ENCODE measurements at regions not wholly inside any gene's neighbourhood (a gene's known extent, or its start where the extent isn't known, plus 50 kb on each side); places are given as distances from the start of the nearest gene placed in this dataset.

- no peak for DNase-seq
Measured at GRCh38 chr1:106517224-106517623, 539.2 kb upstream of the PRMT6 start.

DNA sequence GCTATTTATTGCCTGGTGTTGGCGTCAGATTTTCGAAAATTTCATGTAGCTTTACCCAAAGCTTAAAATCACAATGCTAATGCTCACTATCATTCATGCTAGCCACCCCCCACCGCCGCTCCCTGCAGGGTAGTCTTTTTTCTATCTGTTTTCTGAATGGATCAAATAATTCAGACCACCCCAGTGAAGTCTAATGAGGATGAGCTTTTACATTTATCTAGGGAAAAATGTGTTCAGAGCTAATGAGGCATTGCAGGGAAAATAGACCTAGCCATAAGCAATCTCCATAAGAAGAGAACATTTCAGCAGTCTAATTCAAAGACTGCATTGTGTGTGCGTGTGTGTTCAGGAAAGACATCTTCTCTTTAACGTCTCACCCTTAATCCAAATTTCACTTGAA, 533.0 kb upstream of the PRMT6 start:
- DNase-seq, result no peak

GRCh38 chr1:106524631-106525030, 531.8 kb upstream of the PRMT6 start:
- no peak for DNase-seq

DNA sequence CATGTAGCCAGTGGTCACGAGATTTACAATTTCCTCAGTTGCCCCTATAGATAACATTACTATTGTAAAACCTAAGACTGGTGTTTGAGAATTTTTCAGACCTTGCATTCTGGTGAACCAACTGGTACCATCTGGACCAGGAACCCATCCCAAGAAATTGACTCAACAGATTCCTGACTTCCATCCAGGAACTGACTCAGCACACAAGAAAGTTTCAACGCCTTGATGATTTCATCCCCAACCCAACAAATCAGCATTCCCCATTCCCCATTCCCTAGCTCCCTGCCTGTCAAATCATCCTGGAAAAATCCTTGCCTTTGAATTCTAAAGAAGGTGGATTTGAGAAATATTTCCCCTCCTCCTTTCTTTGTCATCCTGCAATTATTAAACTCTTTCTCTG, 529.8 kb upstream of the PRMT6 start:
- no peak for DNase-seq

DNA sequence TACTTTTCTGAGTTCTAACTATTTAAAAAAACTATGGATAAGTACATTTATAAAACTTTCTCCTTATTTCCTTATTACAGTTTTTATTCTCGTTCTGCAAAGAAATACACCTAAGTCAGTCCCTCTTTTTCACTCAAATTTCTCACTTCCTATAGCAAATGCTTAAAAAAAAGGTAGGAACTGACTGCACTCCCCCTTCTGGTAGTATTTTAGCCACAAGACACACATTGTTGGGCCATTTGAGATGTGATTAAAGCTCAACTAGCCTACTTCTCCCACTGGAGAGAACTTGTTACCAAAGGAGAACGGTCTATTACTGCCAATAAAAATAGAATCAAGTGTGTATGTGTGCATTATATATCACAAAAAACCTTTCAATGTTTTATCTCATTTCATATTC, 521.9 kb upstream of the PRMT6 start:
- DNase-seq, result no peak

DNA sequence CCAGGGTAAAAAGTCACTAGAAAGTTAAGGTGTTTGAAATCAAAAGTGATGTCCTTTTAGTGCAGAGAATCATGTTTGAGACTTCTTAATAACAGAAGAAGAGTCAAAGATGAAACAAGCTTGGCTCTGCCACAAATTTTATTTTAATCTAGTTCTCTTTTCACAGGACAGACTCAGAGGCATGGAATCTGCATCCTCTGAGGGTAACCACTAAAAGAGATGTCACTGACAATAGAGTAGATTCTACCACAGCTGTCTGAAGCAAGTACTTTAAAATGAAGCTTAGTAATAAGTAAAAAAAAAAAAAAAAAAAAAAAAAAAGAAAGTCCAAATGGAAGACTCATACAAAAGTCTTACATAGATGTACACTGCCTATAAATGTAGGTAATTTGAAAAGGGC, 519.7 kb upstream of the PRMT6 start:
- DNase-seq, result no peak

DNA sequence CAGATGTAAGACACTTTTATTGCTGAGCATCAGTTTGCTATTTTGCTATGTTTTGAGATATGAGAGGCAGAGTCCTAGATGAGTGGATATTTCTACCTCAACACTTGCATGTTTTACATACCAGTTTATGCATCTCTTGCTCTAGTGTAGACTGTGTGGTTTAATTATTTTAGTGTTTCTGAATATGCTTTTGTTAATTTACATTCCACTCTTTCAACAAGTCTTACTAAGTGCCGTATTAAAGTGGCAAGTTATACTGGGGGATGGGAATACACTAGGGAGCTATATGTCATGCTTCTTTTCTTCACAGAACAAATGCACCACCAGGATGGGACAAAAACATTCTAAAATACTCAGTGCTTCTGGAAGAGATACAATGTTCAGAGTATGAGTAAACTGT, 507.7 kb upstream of the PRMT6 start:
- no peak for DNase-seq

- no peak for DNase-seq
Measured at GRCh38 chr1:106554294-106554693, 502.2 kb upstream of the PRMT6 start.

- DNase-seq, result no peak
Measured at GRCh38 chr1:106555571-106555970, 500.9 kb upstream of the PRMT6 start.

DNA sequence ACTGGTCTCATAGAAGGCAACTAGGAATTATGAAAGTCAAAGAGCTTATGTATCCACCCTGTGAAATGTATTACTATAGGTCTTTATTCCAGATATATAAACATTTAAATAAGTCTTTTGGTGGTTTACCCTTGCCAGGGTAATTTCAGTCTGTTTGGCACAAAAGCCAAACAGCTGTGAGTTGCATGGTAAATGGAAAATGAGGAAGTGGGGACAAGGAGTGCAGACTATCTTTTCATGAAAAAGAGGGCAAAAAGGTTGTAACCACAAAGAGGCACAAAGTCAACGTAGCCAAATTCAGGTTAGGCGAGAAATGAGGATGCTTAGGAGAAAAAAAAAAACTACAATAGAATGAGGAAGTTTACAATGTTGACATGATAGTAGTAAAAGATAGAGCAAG, 492.3 kb upstream of the PRMT6 start:
- DNase-seq, result no peak

DNA sequence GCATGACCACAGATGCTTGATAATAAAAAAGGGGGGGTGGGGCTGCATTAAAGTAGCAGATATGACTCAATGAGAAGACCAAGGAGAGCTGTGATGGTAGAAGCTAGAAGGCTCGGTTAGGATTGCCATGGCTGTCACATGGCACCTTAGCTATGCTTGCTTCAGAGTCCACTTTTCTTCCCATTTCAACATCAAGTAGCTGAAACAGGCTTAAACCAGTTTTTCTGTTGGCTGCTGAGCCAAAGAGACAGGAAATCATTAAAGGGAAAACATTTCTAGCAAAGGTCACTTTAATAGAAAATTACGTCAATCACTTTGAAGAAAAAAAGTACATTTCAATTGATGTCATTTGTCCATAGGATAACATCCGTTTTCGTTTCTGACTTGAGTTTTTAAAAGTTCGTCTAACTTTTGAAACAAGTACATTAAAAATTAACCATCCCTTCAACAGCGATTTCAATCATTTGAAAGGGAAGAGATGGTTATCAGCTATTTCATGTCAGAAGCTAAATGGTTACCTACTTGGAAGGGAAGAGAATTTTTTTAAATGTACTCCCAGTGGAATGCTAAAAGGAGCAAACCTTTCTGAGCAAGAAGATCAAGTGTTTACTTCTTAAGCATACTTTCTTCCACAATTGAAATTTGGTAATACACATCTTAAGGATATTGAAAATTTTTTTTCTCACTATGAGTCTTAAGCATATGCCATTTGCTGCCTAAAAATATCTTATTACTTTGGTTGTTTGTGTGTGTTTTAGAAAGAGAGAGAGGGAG, 488.1 kb upstream of the PRMT6 start:
- DNase-seq, result no peak

DNA sequence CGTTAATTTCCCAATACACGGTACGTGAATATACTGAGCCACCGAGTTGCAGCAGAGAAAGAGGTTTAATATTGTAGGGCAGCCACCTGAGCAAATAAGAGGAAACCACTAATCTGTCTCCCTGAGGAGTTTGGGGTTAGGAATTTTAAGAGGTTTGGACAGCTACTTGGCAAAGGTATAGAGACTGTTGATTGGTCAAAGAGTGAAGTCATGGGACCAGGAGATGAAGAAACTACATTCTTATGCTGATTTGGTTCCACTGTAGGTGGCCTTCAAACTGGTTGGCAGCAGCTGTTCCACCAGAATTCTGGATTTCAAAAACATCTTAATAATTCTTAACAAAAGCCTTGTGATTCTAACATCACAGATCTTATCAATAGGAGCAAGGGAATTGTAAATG, 485.4 kb upstream of the PRMT6 start:
- DNase-seq, result no peak

- no peak for DNase-seq
Measured at GRCh38 chr1:106584107-106584506, 472.4 kb upstream of the PRMT6 start.

- no peak for DNase-seq
Measured at GRCh38 chr1:106584676-106585075, 471.8 kb upstream of the PRMT6 start.

GRCh38 chr1:106600626-106601025, 455.8 kb upstream of the PRMT6 start:
- no peak for DNase-seq

DNA sequence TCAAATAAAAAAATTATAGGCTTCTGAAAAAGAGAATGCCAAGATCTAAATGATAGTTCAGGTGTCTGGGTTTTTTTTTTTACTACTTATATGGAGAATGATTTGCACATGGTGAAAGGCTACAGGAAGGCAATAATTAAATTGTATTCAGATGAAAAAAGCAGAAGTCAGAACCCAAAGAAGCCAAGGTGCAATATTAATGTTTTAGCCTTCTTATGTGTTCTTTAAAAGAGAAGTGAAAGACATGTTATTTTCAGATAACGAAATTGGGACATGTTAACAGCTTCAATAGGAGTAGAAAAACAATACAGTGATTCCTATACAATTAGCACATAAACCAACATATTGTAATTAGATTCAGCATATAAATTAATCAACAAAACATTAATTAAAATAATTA, 452.9 kb upstream of the PRMT6 start:
- DNase-seq, result no peak

DNA sequence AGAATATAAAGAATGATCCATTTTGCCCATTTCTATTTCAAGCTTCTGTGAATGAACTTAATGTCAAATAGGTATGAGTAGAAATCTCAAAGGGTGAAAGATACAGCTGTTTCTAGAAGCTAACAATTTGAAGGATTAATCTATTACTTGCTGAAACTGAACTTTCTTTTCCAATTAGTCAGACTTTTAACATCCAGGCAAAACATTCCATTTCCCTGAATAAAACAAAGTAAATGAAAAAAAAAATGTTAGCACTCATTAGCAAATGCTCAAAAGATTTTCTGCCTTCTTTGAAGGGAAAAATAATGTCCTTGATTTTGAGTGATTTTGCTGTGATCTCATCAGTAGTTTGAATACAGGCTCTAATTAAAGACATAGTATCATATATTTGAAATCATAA, 447.6 kb upstream of the PRMT6 start:
- no peak for DNase-seq

DNA sequence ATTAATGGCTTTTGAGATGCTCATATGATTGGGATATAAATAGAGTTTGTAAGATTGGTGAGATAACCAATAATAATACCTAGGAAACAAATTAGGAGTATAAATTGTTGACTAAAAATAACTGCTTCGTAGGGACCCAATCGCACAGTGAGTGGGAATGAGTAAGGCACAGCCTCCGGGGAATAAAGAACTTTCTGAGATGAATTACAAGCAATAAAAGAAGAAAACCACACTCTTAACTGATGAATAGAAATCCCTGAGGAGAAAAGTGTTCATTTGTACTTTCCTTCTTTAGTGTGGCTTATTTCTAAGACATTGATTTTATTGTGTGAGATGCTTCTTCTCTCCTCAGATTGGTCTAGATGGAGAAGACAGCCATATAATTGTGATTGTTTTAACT, 443.4 kb upstream of the PRMT6 start:
- no peak for DNase-seq

DNA sequence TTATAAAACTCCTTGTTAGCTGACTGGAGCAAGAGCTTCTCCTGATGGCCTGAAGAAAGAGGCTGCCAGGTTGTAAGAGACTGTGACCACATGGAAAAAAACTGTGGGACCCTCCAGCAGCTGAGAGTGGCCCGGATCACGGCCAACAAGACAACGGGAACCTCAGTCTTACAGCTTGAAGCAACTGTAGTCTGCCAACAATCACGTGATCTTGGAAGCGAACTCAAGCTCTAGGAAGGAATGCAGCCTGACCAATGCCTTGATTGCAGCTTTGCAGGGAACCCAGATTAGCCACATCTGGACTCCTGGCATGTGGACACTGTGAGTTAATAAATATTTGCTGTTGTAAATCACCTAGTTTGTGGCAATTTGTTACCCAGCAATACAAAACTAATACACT, 442.6 kb upstream of the PRMT6 start:
- no peak for DNase-seq

GRCh38 chr1:106615473-106615872, 441.0 kb upstream of the PRMT6 start:
- no peak for DNase-seq

DNA sequence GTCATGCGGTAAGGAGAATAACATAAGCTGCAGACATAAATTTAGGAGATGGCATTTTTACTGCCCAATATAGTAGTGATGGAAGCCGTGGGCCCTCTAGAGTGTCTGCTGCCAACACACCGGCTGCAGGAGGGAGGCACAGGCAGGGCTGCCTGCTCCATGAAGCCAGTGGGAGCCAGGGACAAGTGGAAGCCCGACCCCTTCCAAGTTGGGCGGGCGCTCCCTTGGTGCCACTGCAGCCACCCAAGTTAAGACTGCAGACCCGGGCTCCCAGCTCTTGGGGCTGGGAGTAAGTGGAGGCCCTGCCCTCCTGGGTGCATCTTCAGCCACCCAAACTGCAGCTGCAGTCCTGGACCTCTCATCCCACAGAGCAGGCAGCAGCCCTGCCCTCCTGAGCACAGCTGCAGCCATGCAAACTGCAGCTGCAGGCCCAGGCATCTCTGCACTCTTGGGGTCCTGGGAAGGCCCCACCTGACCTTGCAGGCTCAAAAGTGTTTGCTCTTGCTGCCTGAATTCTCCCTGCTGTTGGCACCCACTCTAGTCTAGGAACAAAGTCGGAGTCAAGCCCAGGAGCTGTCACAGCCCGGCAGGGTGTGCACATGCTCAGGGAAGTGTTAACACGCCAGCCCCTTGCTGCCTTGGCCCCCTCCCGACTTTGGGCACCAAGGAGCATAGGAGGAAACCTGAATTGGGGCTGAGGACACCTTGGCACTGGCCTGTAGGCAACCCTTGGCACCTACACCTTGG, 437.2 kb upstream of the PRMT6 start:
- DNase-seq, result no peak

GRCh38 chr1:106619827-106620134, 436.7 kb upstream of the PRMT6 start:
- no peak for DNase-seq

- DNase-seq, result no peak
Measured at GRCh38 chr1:106620521-106620954, 435.9 kb upstream of the PRMT6 start.

- DNase-seq, result no peak
Measured at GRCh38 chr1:106621853-106622252, 434.6 kb upstream of the PRMT6 start.

DNA sequence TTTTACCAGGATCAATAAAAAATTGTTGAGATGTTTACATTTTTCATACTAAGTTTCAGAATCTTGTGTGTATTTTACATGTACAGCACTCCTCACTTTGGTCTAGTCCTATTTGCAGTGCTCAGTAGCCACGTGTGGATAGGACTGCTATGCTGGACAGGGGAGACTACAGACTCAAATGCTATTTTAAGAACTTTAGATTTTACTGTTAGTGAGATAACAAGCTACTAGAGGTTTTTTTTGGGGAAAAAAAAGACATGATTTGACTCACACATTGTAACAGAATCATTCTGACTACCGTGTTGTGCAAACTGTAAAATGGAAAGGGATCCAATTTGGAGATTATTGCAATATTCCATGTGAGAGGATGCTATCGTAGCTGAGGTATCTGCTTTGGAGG, 418.9 kb upstream of the PRMT6 start:
- no peak for DNase-seq

Measured in suppressor macrophage treated with lipopolysaccharide for 1 hour (primary cell).